ENCODE measurements at regions not wholly inside any gene's neighbourhood (a gene's known extent, or its start where the extent isn't known, plus 50 kb on each side); places are given as distances from the start of the nearest gene placed in this dataset.
A peak's percentile ranks its signal among the peaks of the same experiment; 100 is the strongest.

DNA sequence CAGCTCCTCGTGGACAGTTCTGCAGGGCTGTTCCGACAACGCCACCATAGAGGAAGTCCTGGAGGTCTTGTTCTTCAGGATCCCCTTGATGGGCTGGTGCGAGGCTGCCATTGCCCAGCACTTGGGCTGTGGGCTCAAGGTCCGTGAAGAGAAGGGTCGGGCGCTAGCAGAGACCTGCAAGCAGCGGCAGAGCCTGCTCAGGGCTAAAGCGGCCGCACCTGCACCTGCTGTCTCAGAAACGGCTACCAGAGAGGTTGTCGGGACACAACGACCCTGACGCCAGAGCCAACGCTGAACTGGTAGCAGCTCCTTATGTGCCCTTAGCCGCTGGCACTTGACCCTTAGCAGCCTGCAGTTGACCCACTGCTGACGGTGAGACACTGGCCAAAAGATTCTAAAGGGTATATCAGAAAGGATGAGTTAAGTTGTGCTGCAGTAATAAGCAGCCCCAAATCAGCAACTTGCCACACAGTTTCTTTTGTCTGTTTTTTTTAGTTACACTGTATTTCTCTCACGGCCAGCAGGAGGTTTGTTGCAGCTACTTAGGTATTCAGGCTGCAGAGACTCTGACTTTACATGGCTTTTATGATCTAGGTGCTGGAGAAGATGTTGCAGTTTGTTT, 55.5 kb upstream of the ST6GAL2 start:
- DNase-seq, result no peak

DNA sequence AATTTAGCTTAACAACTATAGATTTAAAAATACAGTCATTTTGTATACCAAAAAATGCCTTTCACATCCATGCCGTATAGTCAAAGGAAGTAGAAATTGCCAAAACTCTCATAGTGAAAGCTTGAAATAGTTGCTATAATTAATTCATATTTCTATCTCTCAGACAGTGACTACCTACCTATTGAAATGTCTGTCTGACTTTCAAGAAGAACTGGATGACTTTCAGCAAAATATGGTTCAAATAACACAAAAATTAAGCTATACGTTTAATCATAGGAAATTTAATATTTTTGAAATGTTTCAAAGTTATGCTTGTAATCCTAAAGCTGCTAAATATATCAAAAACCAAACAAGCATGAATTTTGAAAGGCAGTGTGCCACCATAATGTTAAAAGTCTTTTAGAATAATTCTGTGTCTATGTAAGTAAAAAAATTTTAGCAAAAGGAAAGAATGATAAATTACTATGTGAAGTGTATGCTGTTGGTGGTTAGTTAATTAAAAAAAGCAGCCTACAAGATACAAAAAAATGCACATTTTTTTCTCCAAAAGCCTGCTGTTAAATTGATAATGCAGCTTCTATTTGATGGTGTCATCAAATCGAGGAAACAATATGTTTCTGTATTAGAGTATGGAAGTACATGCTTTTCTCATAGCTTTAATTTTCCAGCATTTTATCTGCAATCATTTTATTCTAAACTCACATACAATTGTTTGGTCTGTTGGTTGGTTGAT, 57.7 kb upstream of the ST6GAL2 start:
- no peak for DNase-seq

DNA sequence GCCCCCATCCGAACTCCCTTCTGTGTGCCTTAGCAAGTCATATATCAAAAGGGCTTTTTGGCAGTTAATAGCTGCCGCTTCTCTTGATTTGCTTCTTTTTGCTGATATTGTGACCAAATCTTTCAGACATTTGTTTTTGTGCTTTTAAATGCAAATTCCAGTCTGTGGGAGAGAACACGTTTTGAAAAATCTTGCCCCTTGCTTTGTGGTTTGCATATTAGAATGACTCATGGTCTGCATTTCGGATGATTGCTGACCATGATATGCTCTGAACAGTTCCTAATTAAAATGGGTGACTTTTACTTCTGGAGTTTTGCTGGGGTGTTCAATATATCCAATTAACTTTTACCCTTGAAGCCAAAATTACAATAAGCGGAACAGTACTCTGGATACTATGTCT, 58.2 kb upstream of the ST6GAL2 start:
- no peak for DNase-seq

DNA sequence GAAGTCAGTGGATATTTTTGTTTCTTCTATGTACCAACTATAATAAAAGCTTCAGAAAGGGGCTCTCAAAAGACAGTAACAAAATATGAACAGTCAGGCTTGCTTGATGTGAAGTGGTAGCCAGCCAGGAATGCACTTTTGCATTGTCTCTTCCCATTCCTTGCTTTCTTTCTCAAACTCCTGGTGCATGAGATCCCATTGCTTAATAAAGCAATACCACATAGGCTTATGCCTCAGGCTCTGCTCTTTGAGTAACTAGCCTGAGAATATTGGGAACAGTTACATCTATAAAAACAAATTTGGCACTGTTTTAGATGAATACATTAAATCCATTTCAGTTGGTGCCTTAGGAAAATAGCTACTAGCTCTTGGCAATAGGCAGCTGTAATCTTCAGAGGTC, 62.6 kb upstream of the ST6GAL2 start:
- no peak for DNase-seq

DNA sequence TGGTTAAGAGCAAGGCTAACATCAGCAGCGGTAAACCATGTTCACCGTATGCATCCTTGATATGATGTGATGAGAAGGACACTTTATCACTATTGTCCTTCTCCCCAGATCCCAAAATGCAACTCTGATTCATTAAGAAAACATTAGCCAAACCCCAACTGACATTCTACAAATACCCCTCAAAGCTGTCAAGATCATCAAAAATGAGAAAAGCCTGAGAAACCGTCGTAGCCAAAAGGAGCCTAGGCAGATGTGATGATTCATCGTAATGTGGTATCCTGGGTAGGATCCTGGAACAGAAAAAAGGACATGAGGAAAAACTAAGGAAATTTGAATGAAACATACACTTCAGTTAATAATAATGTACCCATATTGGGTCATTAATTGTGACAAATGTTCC, 67.3 kb upstream of the ST6GAL2 start:
- DNase-seq, result no peak

DNA sequence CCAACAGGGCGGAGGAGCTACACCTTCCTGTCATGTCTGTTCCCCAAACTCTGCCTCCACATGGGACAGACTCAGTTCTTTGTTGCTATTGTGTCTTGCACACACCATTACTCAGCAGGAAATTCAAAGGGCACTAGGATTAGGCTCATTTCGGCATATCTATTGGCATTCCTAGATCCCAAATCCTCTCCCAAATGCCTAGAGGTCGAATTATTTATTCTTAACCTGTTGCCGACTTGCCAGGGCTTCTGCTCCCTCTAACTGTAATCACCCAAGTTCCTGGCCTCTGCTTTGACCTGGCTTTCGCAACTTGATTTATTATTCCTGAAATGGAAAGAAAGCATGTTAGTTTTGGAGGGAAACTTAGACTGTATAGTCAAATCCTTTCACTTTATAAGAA, 67.8 kb upstream of the ST6GAL2 start:
- DNase-seq, result no peak

DNA sequence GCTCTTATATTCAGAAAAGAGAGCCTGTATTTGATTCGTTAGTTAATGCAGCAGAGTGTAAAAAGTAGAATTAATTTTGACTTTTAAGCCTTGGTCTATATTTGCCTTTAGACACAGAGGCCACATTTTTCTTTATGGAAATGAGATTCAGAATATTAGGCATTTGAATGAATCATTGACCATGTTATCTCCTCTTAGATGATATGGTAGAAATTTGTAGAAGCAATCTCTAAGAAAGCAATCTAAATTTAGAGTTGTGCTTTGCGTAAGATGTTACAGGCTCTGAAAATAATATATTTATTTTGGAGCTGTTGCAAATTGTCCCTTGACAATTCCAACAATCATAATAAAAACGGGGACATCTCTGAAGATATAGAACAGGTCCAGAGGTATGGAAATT, 68.3 kb upstream of the ST6GAL2 start:
- no peak for DNase-seq

DNA sequence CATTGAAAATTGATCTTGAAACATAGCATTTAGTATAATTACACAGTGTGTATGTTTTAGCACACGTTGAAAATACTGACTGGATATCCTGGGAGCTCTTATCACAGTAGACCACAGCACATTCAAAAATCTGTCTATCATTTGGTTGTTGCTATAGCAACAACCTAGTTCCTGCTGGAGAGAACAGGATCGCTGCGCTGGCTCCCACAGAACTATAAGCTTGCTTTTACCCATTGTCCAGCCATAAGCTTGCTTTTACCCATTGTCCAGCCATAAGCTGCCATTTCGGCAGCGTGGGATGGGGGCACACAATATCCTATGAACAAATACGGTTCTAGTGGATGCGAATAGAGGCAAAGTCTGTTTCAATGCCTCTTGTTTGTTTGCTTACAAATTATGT, 70.4 kb upstream of the ST6GAL2 start:
- DNase-seq, result no peak

DNA sequence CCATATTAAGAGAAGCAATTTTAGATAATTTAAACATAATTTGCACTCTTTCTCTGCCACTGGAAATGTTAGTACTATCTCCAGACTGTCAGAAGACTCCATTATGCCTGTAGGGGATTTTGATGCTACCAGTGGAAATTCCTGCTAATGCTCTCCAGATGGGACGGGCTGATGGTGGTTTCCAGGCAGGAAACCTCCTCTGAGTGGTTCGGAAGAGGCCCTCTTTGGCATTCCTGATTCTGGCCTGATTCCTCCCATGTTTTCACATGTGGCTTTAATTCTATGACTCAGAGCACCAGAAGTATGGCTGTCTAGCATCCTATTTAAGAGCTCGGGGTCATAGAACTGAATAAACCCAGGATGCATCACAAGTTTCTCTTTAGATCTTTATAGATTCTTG, 70.9 kb upstream of the ST6GAL2 start:
- peak; percentile 6 for DNase-seq

DNA sequence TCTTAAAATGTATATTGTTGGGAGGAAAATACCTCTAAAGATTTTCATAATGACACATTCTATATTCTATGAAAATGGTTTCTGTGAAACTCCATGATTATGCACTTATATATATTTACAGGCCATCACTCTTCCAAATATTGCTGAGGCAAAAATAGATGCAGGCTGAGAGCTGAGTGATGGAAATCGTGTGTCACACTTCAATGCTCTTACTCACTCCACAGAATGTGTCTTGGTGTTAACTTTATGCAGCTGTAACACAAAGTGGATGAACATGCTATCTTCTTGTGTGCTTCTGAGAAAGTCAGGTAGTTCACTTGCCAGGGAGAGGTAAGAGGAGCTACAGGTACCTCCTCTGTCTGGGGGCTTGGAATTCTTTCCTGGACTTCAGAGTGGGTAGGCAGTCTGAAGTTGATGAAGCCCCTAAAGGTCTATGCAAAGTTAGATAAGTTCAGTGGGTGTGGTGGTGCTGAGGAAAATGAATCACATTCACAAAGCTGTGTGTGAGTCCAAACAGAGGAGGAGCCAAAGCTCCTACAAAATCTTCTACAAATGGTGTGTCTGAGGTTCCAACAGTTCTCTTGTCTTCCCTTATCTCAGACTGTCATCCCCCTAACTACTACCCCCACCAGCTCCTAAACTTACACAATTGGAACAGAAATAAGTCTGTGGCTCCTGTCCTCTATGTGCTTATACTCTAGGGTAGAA, 74.2 kb upstream of the ST6GAL2 start:
- no peak for DNase-seq

DNA sequence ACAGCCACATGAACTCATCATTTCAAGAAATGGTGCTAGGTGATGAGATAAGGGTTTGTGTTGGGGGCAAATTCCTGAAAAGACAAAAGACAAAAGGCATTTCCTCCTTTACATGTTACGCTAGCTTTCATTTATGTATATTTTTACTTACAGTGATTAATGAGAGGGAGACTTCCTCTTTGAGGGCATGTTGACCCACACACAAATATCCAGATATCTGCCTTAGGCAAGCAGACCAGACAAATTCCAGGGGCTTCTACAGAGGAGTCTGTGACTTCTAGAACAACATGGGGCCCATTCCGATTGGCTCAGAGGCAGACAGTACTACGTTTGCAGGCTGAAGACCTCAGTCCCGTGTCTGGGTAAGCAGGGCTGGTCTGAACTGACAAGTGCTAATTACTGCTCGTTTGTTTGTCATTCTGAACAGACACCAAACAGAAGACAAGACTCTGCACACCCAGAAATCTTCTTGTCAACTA, 74.8 kb upstream of the ST6GAL2 start:
- no peak for DNase-seq

DNA sequence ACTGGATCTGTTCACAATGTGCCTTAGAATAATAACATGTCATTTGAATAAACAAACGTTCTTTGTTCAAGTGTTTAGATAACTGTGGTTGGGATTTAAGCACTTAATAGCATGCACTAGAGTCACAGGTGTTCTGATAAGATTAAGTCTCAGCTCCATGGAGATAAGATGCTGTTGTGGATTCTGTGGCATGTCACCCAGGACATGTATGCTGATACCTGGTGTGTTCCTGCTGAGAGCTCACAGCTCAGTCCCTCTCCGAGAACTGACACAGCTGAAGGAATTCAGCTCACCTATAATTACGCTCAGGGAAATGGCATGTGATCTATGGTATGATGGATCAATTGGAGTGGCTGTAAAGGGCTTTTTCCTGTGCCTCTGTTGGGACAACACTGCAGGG, 75.4 kb upstream of the ST6GAL2 start:
- peak; percentile 6 for DNase-seq

DNA sequence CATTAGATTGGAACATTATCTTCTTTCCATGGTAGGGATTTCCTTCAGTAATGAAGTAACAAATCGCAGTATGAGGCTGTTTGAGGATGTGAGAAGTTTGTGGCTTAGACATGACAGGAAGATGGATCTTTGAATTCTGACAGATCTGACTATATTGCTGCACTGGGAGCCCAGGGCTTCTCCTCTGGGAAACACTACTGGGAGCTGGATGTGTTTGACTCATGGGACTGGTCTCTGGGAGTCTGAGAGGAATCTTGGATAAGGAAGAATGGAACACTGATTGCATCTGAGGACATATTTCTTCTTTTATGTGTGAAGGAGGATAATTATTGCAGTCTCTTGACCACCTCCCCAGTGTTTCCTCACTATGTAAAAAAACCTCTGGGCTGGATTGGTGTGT, 77.2 kb upstream of the ST6GAL2 start:
- no peak for DNase-seq

DNA sequence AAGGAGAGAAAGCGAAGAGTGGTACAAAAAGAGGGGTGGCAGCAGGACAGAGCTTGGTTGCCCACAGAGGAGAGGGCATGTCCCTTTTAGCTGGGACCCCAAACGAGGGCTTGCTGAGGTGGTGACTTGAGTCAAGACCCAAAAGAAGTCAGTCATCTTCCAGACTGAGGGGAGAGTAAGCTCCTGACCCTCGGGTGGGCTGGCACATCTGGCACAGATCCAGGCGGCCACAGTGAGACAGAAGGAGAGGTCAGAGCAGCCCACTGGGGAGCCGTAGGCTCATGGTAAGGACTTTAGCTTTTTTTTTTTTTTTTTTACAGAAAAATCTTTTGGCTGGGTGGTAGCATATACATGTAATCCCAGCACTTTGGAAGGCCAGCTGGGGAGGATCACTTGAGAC, 77.9 kb upstream of the ST6GAL2 start:
- DNase-seq, result no peak

DNA sequence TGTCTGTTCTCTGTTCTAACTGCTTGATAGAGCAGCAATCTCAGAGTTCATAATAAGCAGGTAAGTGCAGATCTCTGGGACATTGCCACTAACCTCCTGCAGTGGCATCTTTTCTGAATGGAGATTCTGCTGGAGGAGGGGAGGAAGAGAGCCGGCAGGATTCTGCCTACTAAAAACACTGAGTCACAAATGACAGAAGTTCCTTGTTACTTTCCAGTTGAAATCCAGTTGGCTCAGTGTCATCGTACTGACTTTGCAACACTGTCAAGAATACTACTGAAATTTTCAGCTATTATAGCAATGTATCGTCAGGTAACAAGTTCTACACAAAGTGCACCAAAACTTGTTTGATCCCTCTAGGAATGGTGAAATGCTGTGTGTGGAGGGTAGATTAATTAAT, 79.6 kb upstream of the ST6GAL2 start:
- DNase-seq, result no peak

DNA sequence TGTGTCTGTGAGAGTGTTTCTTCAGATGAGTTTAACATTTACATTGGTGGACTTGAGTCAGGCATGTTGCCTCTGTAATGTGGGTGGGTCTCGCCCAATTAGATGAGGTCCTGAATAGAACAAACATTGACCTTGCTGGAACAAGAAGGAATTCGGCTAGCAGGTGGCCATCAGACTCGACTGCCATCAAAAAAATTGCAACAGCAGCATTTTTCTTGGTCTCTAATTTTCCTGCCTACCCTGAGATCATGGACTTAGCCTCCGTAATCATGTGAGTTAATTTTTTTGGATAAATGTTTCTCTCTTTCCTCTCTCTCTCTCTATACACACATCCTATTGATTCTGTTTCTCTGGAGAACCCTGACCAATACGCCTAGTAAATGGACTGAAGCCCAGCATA, 83.8 kb upstream of the ST6GAL2 start:
- no peak for DNase-seq

DNA sequence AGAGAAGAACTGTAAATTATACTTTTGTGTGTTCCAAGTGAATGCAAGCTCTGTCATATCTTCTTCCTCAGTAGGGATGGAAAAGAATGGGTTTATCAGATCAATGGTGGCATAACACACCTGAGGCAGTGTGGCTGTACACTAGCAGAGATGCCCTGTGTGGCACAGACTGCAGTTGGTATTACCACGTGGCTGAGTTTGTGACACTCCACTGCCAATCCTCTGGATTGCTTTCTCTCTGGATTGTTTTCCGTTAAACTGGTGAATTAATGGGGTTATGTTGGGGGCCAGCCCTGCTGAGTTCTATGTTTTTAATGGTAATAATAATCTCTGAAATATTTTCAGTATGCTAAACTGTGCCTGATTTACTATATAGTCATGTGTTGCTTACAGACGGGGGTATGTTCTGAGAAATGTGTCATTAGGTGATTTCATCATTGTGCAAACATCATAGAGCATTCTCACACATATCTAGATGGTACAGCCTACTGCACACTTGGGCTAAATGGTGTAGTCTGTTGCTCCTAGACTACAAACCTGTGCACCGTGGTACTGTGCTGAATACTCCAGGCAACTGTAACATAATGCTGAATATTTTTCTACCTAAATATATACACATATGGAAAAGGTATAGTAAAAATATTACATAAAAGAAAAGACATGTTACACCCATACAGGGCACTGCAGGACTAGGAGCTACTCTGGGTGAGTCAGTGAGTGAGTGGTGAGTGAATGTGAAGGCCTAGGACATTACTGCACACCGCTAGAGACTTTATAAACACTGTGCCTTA, 84.7 kb upstream of the ST6GAL2 start:
- no peak for DNase-seq

DNA sequence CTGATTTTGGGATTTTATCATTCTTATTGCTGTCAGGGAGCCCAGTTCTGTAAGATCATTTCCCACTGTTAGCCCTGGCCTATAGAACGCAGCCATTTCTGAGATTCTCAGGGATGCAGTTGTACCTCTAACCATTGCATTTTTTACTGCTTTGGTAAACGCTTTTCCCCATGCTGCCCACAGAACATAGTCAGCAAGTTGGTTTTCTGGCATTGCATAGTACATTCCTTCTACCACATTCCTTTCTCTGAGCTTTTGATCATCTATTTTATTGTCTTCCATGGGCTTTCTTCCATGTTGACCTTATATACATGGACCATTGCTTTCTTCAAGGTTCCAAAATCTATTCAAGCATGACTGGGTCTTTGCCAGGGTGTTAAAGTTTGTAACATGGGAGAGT, 86.8 kb upstream of the ST6GAL2 start:
- no peak for DNase-seq

DNA sequence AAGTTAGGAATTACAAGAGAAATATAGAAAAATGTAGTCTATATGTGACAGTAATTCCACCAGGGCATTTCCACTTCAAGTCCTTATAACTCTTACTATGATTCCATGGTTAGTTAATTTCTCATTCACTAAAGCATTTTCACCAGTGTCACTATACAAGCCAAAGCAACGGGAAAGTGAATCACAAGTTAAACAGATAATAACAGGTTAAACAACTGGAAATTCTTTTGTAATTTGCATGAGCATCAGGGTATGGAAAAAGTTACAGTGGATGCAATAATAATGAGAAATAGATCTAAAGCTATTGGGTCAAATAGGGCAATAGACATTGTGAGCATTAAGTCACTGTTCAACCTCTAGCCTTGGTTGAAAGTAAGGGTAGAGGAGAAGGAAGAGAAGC, 88.9 kb upstream of the ST6GAL2 start:
- DNase-seq, result no peak

DNA sequence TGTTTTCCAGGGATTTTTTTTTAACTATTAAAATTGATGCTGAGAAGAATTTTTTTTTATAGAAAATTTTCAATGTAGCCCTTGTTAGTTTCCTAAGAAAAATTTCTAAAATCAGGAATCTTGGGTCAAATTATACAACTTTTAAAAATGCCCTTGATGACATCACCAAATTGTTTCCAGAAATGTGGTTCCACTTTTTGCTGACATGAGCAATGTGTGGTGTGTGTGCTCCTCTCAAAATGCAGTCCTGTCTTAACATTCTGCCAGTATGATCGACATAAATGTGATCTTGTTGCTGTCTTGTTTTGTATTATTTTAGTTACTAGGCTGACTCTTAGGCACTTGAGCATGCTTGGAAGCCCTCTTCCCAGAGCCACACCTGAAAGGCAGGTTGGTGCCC, 89.7 kb upstream of the ST6GAL2 start:
- DNase-seq, result no peak

DNA sequence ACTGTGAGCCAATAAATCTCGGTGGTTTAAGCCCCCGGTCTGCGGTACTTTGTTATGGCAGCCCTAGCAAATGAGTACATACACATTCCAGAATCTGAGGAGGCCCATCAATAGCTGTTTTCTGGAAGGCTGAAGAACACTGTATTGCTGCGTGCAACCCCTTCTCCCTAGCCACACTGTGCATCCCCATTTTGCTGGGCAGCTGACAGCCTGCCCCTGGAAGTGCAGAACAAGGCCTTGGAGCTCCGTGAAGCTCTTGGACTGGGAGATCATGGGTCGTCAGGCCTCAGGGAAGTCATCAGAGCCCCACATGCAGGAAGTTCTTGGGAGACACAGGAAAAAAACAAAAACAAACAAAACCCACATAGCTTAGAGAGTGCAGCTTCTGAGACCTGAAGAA, 90.6 kb upstream of the ST6GAL2 start:
- DNase-seq, result no peak

DNA sequence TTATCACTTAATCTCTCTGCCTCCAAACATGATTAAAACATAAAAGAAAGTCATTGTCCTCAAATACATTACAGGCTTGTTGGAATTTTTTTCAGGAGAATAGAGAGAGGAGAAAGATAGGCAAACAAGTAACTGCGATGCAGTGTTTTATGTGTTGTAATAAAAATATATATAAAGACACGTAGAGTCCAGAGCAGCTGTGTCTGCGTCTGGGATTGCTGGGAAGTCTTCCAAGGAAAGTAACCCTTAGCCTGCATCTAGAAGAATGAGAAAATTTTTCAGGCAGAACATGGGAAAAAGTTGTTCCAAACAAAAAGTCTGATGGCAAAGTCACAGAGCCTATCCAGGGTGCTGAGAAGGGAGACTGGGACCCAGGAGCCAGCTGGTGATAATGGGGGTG, 91.8 kb upstream of the ST6GAL2 start:
- no peak for DNase-seq

DNA sequence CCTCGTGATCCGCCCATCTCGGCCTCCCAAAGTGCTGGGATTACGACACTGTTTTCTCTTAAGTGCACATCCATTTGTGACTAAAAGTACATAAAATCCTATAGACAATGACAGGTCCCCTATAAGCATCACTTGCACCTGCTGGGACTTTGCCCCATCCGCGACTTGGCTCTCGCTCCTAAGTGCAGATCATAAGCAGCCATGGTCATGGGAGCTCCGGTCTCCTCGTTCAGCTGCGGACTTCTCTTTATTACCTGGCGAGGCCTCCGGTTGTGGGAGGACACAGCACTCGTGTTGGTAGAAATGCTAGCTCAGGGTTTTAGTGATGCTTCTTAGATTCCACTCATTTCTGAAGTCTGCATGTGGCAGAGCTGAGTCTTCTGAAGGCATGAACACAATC, 92.7 kb upstream of the ST6GAL2 start:
- DNase-seq, result no peak

DNA sequence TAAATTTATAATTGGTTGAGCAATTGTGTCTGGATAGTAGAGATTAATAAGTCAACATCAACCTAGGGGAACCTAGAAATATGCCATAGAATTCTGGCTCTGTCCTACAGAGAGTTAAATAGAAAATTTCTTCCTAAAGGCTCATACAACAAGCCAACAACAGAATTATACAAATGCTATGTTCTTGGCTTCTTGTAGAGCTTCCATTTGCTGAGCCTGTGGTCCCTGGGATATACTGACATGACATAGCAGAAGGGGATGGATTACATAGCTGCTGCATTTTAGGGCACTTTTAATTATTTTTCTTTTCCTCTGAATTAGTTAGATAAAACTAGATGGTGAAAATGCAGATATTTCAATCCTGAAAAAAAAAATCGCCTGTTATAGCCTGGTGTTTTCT, 95.5 kb upstream of the ST6GAL2 start:
- DNase-seq, result no peak

Data from NCI-H1048 (cell line).